HEK293 (cell line): ENCODE measurements at regions not wholly inside any gene's neighbourhood (a gene's known extent, or its start where the extent isn't known, plus 50 kb on each side); places are given as distances from the start of the nearest gene placed in this dataset.

ENCODE experiments used
- PBX3 ChIP-seq: sonication (generic); formaldehyde crosslinking; IDR thresholded peaks from 2 replicates; pipeline ENCODE4 v1.8.1; 2022; ENCODE audit warnings: mild to moderate bottlenecking, moderate library complexity, missing genetic modification reagents
- SP2 ChIP-seq: fragments of 450-650 bp; formaldehyde crosslinking; IDR thresholded peaks from 2 replicates; pipeline ENCODE4 v1.5.1; 2016; ENCODE audit warnings: missing biosample characterization, missing genetic modification characterization
- YY1 ChIP-seq: fragments of 450-650 bp; formaldehyde crosslinking; IDR thresholded peaks from 2 replicates; pipeline ENCODE4 v1.5.1; 2018; ENCODE audit warnings: missing biosample characterization, missing genetic modification characterization
- ZNF777 ChIP-seq: fragments of 450-650 bp; formaldehyde crosslinking; IDR thresholded peaks from 2 replicates; pipeline ENCODE4 v1.5.1; 2017; ENCODE audit warnings: missing biosample characterization, missing genetic modification characterization, borderline replicate concordance
- TF ChIP-seq, protein P1 (sequence below): fragments of 450-650 bp; formaldehyde crosslinking; IDR thresholded peaks from 2 replicates; pipeline ENCODE4 v1.5.1; 2016; ENCODE audit warnings: missing biosample characterization, missing genetic modification characterization
- TF ChIP-seq, protein P2 (sequence below): fragments of 450-650 bp; formaldehyde crosslinking; IDR thresholded peaks from 2 replicates; pipeline ENCODE4 v1.5.1; 2016; ENCODE audit warnings: missing biosample characterization, missing genetic modification characterization
- TF ChIP-seq, protein P3 (sequence below): fragments of 450-650 bp; formaldehyde crosslinking; IDR thresholded peaks from 2 replicates; pipeline ENCODE4 v1.5.1; 2016; ENCODE audit warnings: missing biosample characterization, missing genetic modification characterization

- TF ChIP-seq, protein P1, sequence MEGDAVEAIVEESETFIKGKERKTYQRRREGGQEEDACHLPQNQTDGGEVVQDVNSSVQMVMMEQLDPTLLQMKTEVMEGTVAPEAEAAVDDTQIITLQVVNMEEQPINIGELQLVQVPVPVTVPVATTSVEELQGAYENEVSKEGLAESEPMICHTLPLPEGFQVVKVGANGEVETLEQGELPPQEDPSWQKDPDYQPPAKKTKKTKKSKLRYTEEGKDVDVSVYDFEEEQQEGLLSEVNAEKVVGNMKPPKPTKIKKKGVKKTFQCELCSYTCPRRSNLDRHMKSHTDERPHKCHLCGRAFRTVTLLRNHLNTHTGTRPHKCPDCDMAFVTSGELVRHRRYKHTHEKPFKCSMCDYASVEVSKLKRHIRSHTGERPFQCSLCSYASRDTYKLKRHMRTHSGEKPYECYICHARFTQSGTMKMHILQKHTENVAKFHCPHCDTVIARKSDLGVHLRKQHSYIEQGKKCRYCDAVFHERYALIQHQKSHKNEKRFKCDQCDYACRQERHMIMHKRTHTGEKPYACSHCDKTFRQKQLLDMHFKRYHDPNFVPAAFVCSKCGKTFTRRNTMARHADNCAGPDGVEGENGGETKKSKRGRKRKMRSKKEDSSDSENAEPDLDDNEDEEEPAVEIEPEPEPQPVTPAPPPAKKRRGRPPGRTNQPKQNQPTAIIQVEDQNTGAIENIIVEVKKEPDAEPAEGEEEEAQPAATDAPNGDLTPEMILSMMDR: no peak
- TF ChIP-seq PBX3 (CRISPR knock-in tag) (no peak), YY1 (tag by site-specific recombination) (no peak), ZNF777 (tag by site-specific recombination) (no peak), SP2 (tag by site-specific recombination) (no peak)
- TF ChIP-seq, protein P2, sequence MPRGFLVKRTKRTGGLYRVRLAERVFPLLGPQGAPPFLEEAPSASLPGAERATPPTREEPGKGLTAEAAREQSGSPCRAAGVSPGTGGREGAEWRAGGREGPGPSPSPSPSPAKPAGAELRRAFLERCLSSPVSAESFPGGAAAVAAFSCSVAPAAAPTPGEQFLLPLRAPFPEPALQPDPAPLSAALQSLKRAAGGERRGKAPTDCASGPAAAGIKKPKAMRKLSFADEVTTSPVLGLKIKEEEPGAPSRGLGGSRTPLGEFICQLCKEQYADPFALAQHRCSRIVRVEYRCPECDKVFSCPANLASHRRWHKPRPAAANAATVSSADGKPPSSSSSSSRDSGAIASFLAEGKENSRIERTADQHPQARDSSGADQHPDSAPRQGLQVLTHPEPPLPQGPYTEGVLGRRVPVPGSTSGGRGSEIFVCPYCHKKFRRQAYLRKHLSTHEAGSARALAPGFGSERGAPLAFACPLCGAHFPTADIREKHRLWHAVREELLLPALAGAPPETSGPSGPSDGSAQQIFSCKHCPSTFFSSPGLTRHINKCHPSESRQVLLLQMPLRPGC (tag by site-specific recombination): no peak
- TF ChIP-seq, protein P3, sequence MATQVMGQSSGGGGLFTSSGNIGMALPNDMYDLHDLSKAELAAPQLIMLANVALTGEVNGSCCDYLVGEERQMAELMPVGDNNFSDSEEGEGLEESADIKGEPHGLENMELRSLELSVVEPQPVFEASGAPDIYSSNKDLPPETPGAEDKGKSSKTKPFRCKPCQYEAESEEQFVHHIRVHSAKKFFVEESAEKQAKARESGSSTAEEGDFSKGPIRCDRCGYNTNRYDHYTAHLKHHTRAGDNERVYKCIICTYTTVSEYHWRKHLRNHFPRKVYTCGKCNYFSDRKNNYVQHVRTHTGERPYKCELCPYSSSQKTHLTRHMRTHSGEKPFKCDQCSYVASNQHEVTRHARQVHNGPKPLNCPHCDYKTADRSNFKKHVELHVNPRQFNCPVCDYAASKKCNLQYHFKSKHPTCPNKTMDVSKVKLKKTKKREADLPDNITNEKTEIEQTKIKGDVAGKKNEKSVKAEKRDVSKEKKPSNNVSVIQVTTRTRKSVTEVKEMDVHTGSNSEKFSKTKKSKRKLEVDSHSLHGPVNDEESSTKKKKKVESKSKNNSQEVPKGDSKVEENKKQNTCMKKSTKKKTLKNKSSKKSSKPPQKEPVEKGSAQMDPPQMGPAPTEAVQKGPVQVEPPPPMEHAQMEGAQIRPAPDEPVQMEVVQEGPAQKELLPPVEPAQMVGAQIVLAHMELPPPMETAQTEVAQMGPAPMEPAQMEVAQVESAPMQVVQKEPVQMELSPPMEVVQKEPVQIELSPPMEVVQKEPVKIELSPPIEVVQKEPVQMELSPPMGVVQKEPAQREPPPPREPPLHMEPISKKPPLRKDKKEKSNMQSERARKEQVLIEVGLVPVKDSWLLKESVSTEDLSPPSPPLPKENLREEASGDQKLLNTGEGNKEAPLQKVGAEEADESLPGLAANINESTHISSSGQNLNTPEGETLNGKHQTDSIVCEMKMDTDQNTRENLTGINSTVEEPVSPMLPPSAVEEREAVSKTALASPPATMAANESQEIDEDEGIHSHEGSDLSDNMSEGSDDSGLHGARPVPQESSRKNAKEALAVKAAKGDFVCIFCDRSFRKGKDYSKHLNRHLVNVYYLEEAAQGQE (tag by site-specific recombination): no peak
These were observed 121.3 kb downstream of the SEC16B start for GRCh38 chr1:177848577-177848976.
